ENCODE measurements at regions not wholly inside any gene's neighbourhood (a gene's known extent, or its start where the extent isn't known, plus 50 kb on each side); places are given as distances from the start of the nearest gene placed in this dataset.
"Not testable (repeated sequence)": the region's sequence is repeated elsewhere in the genome, so short reads cannot be mapped to it uniquely, and the experiment has no call there.

DNA sequence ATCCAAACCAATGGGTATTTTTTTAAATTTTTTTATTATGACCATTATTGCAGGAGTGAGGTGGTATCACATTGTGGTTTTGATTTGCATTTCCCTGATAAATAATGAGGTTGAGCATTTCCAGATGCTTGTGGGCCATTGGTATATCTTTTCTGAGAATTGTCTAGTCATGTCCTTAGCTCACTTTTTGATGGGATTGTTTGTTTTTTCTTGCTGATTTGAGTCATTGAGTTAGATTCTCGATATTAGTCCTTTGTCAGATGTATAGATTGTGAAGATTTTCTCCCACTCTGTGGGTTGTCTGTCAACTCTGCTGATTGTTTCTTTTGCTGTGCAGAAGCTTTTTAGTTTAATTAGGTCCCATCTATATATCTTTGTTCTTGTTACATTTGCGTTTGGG is 388.9 kb downstream of the DAD1 start:
- not testable (repeated sequence) for TF ChIP-seq POLR2A, TAF1 (IDR thresholded peaks at IDR 0.05; ENCODE audit: low read depth, low read length)
